ENCODE measurements at regions not wholly inside any gene's neighbourhood (a gene's known extent, or its start where the extent isn't known, plus 50 kb on each side); places are given as distances from the start of the nearest gene placed in this dataset.

DNA sequence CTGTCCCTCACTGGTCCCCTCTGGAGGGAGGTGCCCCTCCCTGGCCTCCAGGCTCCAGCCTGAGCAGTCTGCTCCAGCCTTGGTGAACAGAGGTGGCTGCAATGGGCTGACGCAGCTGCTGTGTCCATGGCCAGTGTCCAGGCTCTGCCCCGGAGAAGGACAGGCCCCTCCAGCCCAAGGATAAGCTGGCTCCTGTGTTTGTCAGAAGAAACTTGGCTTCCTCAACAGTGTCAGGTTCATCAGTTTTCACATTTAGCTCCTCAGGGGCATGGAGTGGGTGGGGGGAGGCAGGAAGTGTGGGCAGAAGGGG is 402.8 kb downstream of the MATN1 start:
- TF ChIP-seq, protein P1, sequence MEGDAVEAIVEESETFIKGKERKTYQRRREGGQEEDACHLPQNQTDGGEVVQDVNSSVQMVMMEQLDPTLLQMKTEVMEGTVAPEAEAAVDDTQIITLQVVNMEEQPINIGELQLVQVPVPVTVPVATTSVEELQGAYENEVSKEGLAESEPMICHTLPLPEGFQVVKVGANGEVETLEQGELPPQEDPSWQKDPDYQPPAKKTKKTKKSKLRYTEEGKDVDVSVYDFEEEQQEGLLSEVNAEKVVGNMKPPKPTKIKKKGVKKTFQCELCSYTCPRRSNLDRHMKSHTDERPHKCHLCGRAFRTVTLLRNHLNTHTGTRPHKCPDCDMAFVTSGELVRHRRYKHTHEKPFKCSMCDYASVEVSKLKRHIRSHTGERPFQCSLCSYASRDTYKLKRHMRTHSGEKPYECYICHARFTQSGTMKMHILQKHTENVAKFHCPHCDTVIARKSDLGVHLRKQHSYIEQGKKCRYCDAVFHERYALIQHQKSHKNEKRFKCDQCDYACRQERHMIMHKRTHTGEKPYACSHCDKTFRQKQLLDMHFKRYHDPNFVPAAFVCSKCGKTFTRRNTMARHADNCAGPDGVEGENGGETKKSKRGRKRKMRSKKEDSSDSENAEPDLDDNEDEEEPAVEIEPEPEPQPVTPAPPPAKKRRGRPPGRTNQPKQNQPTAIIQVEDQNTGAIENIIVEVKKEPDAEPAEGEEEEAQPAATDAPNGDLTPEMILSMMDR (IDR thresholded peaks at IDR 0.05): no peak
- TF ChIP-seq EP300 (IDR thresholded peaks at IDR 0.05) (no peak), POLR2A (IDR thresholded peaks at IDR 0.05) (no peak), POLR2AphosphoS5 (IDR thresholded peaks at IDR 0.05) (no peak)

All from upper lobe of left lung (tissue), 4 donors.